DOHH2 (cell line): ENCODE measurements at regions not wholly inside any gene's neighbourhood (a gene's known extent, or its start where the extent isn't known, plus 50 kb on each side); places are given as distances from the start of the nearest gene placed in this dataset.

ENCODE experiments used
- H3F3A ChIP-seq: fragments of 200-600 bp; sonication (generic), shearing (Covaris generic); 2 replicates; pipeline ENCODE4 v1.6.0; 2016; ENCODE audit warnings: antibody characterized with exemption, mild to moderate bottlenecking; ENCODE audit not compliant: control insufficient read depth, insufficient read depth
- H3K27ac ChIP-seq: fragments of 200-600 bp; sonication (generic); 2 replicates; pipeline ENCODE4 v1.5.1; 2014; ENCODE audit warnings: low read depth, mild to moderate bottlenecking, low read length, moderate library complexity
- H3K27me3 ChIP-seq: fragments of 200-600 bp; sonication (generic); 2 replicates; pipeline ENCODE4 v1.6.1; 2014; ENCODE audit warnings: mild to moderate bottlenecking, low read length, mixed read lengths; ENCODE audit not compliant: control insufficient read depth
- H3K36me3 ChIP-seq: fragments of 200-600 bp; sonication (generic); 2 replicates; pipeline ENCODE4 v1.6.1; 2014; ENCODE audit warnings: mild to moderate bottlenecking, low read length, moderate library complexity, mixed read lengths; ENCODE audit not compliant: control insufficient read depth
- H3K4me1 ChIP-seq: fragments of 200-600 bp; sonication (generic); 2 replicates; pipeline ENCODE4 v1.6.1; 2014; ENCODE audit warnings: mild to moderate bottlenecking, low read length, mixed read lengths; ENCODE audit not compliant: control insufficient read depth
- H3K4me2 ChIP-seq: fragments of 200-600 bp; sonication (generic); 2 replicates; pipeline ENCODE4 v1.6.0; 2014; ENCODE audit warnings: mild to moderate bottlenecking, low read length, moderate library complexity
- H3K4me3 ChIP-seq: fragments of 200-600 bp; sonication (generic); 2 replicates; pipeline ENCODE4 v1.5.1; 2014; ENCODE audit warnings: mild to moderate bottlenecking, low read length, mixed read lengths
- H3K79me2 ChIP-seq: fragments of 200-600 bp; sonication (generic); 2 replicates; pipeline ENCODE4 v1.6.1; 2014; ENCODE audit warnings: mild to moderate bottlenecking, low read length, mixed read lengths; ENCODE audit not compliant: control insufficient read depth
- H3K9me2 ChIP-seq: fragments of 200-600 bp; sonication (generic); replicated peaks from 2 replicates; pipeline ENCODE4 v1.6.1; 2014; ENCODE audit warnings: mild to moderate bottlenecking, low read length, mixed read lengths; ENCODE audit not compliant: control insufficient read depth
- H3K9me3 ChIP-seq: fragments of 200-600 bp; sonication (generic); 2 replicates; pipeline ENCODE4 v1.6.1; 2014; ENCODE audit warnings: antibody characterized with exemption, low read length, mixed read lengths; ENCODE audit not compliant: control insufficient read depth, insufficient read depth
- H4K20me1 ChIP-seq: fragments of 200-600 bp; sonication (generic); 2 replicates; pipeline ENCODE4 v1.6.0; 2014; ENCODE audit warnings: low read depth, mild to moderate bottlenecking, antibody characterized with exemption, low read length, moderate library complexity; ENCODE audit not compliant: control insufficient read depth, insufficient read depth
- CTCF ChIP-seq: fragments of 200-600 bp; sonication (generic); IDR thresholded peaks from one replicate; pipeline ENCODE4 v1.5.1; 2014; ENCODE audit warnings: antibody characterized with exemption, mild to moderate bottlenecking, low read depth, low read length; ENCODE audit not compliant: poor library complexity, severe bottlenecking
- EZH2phosphoT487 ChIP-seq: fragments of 200-600 bp; sonication (generic); IDR thresholded peaks from 2 replicates; pipeline ENCODE4 v1.6.1; 2017; ENCODE audit warnings: borderline replicate concordance, mild to moderate bottlenecking, antibody characterized with exemption, low read length, moderate library complexity, mixed read lengths

- H3K4me2 ChIP-seq = no peak overlapping the region
- H3K4me1 ChIP-seq = no peaks in the 10 kb centered on the region
- no peak overlapping the region for H3K4me3 ChIP-seq
- H3F3A ChIP-seq = no peaks in the 10 kb centered on the region
- no peaks in the 10 kb centered on the region for H3K9me2 ChIP-seq
- H3K36me3 ChIP-seq = no peaks in the 10 kb centered on the region
- TF ChIP-seq EZH2phosphoT487 (no peak), CTCF (no peak)
- no peaks in the 10 kb centered on the region for H3K9me3 ChIP-seq
- H4K20me1 ChIP-seq = no peaks in the 10 kb centered on the region
- H3K79me2 ChIP-seq = no peaks in the 10 kb centered on the region
- H3K27me3 ChIP-seq = no peaks in the 10 kb centered on the region
- H3K27ac ChIP-seq = no peak overlapping the region
Observed at GRCh38 chr3:56997675-56998074, 62.8 kb upstream of the SPATA12 start.

- H4K20me1 ChIP-seq = no peaks in the 10 kb centered on the region
- no peaks in the 10 kb centered on the region for H3K4me1 ChIP-seq
- no peak overlapping the region for H3K4me3 ChIP-seq
- H3K27ac ChIP-seq = no peak overlapping the region
- TF ChIP-seq CTCF (no peak), EZH2phosphoT487 (no peak)
- no peaks in the 10 kb centered on the region for H3K27me3 ChIP-seq
- H3K36me3 ChIP-seq = no peaks in the 10 kb centered on the region
- H3K4me2 ChIP-seq = no peak overlapping the region
- no peaks in the 10 kb centered on the region for H3K79me2 ChIP-seq
- no peaks in the 10 kb centered on the region for H3K9me2 ChIP-seq
- H3F3A ChIP-seq = no peaks in the 10 kb centered on the region
- no peaks in the 10 kb centered on the region for H3K9me3 ChIP-seq
Observed at GRCh38 chr3:56997041-56997440, 63.4 kb upstream of the SPATA12 start.

GRCh38 chr3:56994391-56994790, 66.1 kb upstream of the SPATA12 start:
- Histone ChIP-seq H3K27ac (no peak overlapping the region), H4K20me1 (no peaks in the 10 kb centered on the region), H3K79me2 (no peaks in the 10 kb centered on the region), H3K36me3 (no peaks in the 10 kb centered on the region), H3K27me3 (peaks cover 16% of the 10 kb centered on the region), H3F3A (no peaks in the 10 kb centered on the region), H3K9me2 (no peaks in the 10 kb centered on the region), H3K4me2 (no peak overlapping the region), H3K4me3 (no peak overlapping the region), H3K9me3 (no peaks in the 10 kb centered on the region), H3K4me1 (no peaks in the 10 kb centered on the region)
- TF ChIP-seq CTCF (no peak), EZH2phosphoT487 (no peak)

- Histone ChIP-seq H3K4me3 (no peak overlapping the region), H4K20me1 (no peaks in the 10 kb centered on the region), H3K79me2 (no peaks in the 10 kb centered on the region), H3K4me1 (no peaks in the 10 kb centered on the region), H3K4me2 (no peak overlapping the region), H3K27ac (no peak overlapping the region), H3K27me3 (peaks cover 20% of the 10 kb centered on the region), H3K9me2 (no peaks in the 10 kb centered on the region), H3K36me3 (no peaks in the 10 kb centered on the region), H3F3A (no peaks in the 10 kb centered on the region), H3K9me3 (no peaks in the 10 kb centered on the region)
- TF ChIP-seq CTCF (no peak), EZH2phosphoT487 (no peak)
Observed at GRCh38 chr3:56990641-56991015, 69.8 kb upstream of the SPATA12 start.
